ENCODE measurements at regions not wholly inside any gene's neighbourhood (a gene's known extent, or its start where the extent isn't known, plus 50 kb on each side); places are given as distances from the start of the nearest gene placed in this dataset.
A peak's percentile ranks its signal among the peaks of the same experiment; 100 is the strongest.
"Not testable (repeated sequence)": the region's sequence is repeated elsewhere in the genome, so short reads cannot be mapped to it uniquely, and the experiment has no call there.

DNA sequence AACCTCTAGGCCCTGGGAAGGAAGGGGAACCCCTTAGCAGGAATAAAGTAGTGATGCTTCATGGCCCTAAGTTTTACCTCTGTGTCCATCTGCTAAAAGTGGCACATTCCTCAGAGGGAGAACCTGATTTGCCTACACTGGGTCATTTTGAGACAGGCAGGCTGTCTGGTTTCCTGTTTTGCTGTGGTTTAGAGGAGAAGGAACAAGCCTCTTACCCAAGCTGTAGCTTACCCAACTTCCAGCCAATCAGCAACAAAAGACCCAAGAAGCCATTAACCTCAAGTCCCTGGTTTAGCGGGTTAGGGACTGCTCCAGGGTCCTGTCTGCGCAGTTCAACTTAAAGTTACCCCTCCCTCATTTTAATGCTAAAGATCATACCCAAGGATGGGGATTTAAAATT lies 411.0 kb downstream of the MAT2B start:
- intact Hi-C loops (cut with micrococcal nuclease) = no loop called here
- H3K9me3 ChIP-seq (ENCODE audit: control insufficient read depth, insufficient read depth, low read length) = peaks cover 14% of the 10 kb centered on the region
- Mint-ChIP-seq H3K27ac (peak overlapping the region; percentile 77 to 84), H3K4me3 (peak overlapping the region; percentile 71), H3K4me1 (peaks cover 45 to 50% of the 10 kb centered on the region in 2 donors), H3K36me3 (peaks cover 8% of the 10 kb centered on the region), H3K9me3 (peaks cover 0 to 2% of the 10 kb centered on the region in 2 donors), H3K27me3 (ENCODE audit: low read depth in 2 of 2) (no peaks in the 10 kb centered on the region)
- TF ChIP-seq CTCF (IDR thresholded peaks at IDR 0.05) = no peak
- no peaks in the 10 kb centered on the region for H3K27me3 ChIP-seq (ENCODE audit: control insufficient read depth, insufficient read depth, low read length)
- DNase-seq = peak in 1 of 2 donors; percentile 19
- WGBS (ENCODE audit: insufficient coverage) = 20% methylated on average over 1 of the region's 2 CpGs
- no peak overlapping the region for H3K4me3 ChIP-seq (ENCODE audit: low read length)
- no peaks in the 10 kb centered on the region for H3K36me3 ChIP-seq (ENCODE audit: control insufficient read depth, insufficient read depth, low read length)
- peak overlapping the region; percentile 94 for H3K27ac ChIP-seq (ENCODE audit: low read length)
- peaks cover 29% of the 10 kb centered on the region for H3K4me1 ChIP-seq (ENCODE audit: control insufficient read depth, insufficient read depth, low read length)
- peak; percentile 52 to 79 (median 69) for ATAC-seq

DNA sequence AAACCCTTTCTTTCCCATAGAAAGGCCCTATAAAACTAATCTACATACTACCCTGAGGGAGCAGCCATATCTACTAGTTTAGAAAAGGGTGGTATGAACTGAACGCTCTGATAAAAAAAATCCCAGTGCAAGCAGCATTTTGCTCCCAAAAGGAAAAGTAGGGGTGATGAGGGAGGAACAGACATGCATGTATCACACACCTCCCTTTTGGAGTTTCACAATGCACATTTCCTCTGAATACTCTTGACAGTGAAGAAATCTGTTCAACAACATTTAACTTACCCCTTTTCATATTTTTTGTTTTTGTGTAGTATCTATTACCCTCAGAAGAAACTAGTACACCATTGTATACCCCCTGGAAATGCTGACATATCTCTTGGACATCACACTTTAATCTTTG lies 411.4 kb downstream of the MAT2B start:
- Histone ChIP-seq H3K9me3 (ENCODE audit: control insufficient read depth, insufficient read depth, low read length) (peaks cover 15% of the 10 kb centered on the region), H3K27me3 (ENCODE audit: control insufficient read depth, insufficient read depth, low read length) (no peaks in the 10 kb centered on the region), H3K36me3 (ENCODE audit: control insufficient read depth, insufficient read depth, low read length) (no peaks in the 10 kb centered on the region), H3K4me3 (ENCODE audit: low read length) (no peak overlapping the region), H3K27ac (ENCODE audit: low read length) (peak overlapping the region; percentile 94), H3K4me1 (ENCODE audit: control insufficient read depth, insufficient read depth, low read length) (peaks cover 29% of the 10 kb centered on the region)
- Mint-ChIP-seq H3K36me3 (peaks cover 8% of the 10 kb centered on the region), H3K4me3 (peak overlapping the region; percentile 71), H3K9me3 (peaks cover 0 to 2% of the 10 kb centered on the region in 2 donors), H3K27ac (peak overlapping the region; percentile 77 to 84), H3K27me3 (ENCODE audit: low read depth in 2 of 2) (no peaks in the 10 kb centered on the region), H3K4me1 (peaks cover 45 to 50% of the 10 kb centered on the region in 2 donors)
- intact Hi-C loops (cut with micrococcal nuclease) = no loop called here
- WGBS (ENCODE audit: insufficient coverage) = 70% methylated on average over 1 of the region's 1 CpG
- ATAC-seq (peak in 1 of 3 donors; percentile 25), DNase-seq (no peak)
- TF ChIP-seq CTCF (IDR thresholded peaks at IDR 0.05) = no peak

DNA sequence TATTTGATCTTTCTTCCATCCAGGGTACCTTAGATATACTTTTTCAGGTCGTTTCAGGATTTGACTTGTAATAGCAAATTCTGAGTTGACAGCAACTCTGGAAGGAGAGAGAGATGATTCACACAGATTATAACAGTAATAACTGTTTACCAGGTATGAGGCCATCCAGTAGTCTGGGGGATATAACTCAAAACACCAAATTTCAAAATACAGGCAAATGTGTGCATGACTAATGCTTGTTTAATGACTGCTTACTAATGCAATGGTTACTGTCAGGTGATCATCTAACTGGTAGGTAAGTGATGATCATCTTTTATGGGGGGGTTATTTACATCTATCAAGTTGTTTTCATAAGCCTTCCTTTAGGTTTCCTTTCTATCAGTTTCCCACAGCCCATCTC lies 412.3 kb downstream of the MAT2B start:
- H3K4me1 Mint-ChIP-seq = peaks cover 45 to 50% of the 10 kb centered on the region in 2 donors
- peaks cover 8% of the 10 kb centered on the region for H3K36me3 Mint-ChIP-seq
- peaks cover 0 to 2% of the 10 kb centered on the region in 2 donors for H3K9me3 Mint-ChIP-seq
- peak overlapping the region; percentile 77 to 84 for H3K27ac Mint-ChIP-seq
- Histone ChIP-seq H3K9me3 (ENCODE audit: control insufficient read depth, insufficient read depth, low read length) (peaks cover 15% of the 10 kb centered on the region), H3K36me3 (ENCODE audit: control insufficient read depth, insufficient read depth, low read length) (no peaks in the 10 kb centered on the region), H3K4me3 (ENCODE audit: low read length) (no peak overlapping the region), H3K27ac (ENCODE audit: low read length) (peak overlapping the region; percentile 94), H3K4me1 (ENCODE audit: control insufficient read depth, insufficient read depth, low read length) (peaks cover 29% of the 10 kb centered on the region), H3K27me3 (ENCODE audit: control insufficient read depth, insufficient read depth, low read length) (no peaks in the 10 kb centered on the region)
- H3K27me3 Mint-ChIP-seq (ENCODE audit: low read depth in 2 of 2) = peaks cover 0 to 3% of the 10 kb centered on the region in 2 donors
- WGBS (ENCODE audit: insufficient coverage) = no CpG with 5 or more reads among the region's 1 CpG
- DNase-seq (no peak), ATAC-seq (peak in 1 of 3 donors; percentile 19)
- H3K4me3 Mint-ChIP-seq = peak overlapping the region; percentile 43
- intact Hi-C loops (cut with micrococcal nuclease) = no loop called here
- TF ChIP-seq CTCF (IDR thresholded peaks at IDR 0.05) = no peak

DNA sequence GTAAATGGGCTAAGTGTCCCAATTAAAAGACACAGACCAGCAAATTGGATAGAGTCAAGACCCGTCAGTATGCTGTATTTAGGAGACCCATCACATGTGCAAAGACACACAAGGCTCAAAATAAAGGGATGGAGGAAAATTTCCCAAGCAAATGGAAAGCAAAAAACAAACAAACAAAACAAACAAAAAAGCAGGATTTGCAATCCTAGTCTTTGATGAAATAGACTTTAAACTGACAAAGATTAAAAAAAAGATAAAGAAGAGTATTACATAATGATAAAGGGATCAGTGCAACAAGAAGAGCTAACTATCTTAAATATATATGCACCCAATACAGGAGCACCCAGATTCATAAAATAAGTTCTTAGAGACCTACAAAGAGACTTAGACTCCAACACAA lies 429.6 kb downstream of the MAT2B start:
- H3K27me3 ChIP-seq (ENCODE audit: control insufficient read depth, insufficient read depth, low read length); H3K27ac Mint-ChIP-seq; H3K4me3 Mint-ChIP-seq; H3K36me3 ChIP-seq (ENCODE audit: control insufficient read depth, insufficient read depth, low read length); H3K4me1 ChIP-seq (ENCODE audit: control insufficient read depth, insufficient read depth, low read length); H3K4me3 ChIP-seq (ENCODE audit: low read length); intact Hi-C loops (cut with micrococcal nuclease); DNase-seq; H3K27ac ChIP-seq (ENCODE audit: low read length); ATAC-seq; H3K4me1 Mint-ChIP-seq; H3K9me3 ChIP-seq (ENCODE audit: control insufficient read depth, insufficient read depth, low read length): not testable (repeated sequence)
- H3K27me3 Mint-ChIP-seq (ENCODE audit: low read depth in 2 of 2) = peaks cover 9 to 10% of the 10 kb centered on the region in 2 donors
- peaks cover 14% of the 10 kb centered on the region for H3K36me3 Mint-ChIP-seq
- peaks cover 2 to 12% of the 10 kb centered on the region in 2 donors for H3K9me3 Mint-ChIP-seq
- WGBS (ENCODE audit: insufficient coverage) = 100% methylated on average over 1 of the region's 1 CpG

Data from natural killer cell (primary cell).